Sigmoid colon (tissue), 4 donors: ENCODE measurements at regions not wholly inside any gene's neighbourhood (a gene's known extent, or its start where the extent isn't known, plus 50 kb on each side); places are given as distances from the start of the nearest gene placed in this dataset.

Experiments used
- EP300 ChIP-seq, 4 donors: sonication (generic); formaldehyde crosslinking; IDR thresholded peaks; one replicate each; pipeline ENCODE4 v1.6.1; 2017; ENCODE audit warnings: antibody characterized with exemption in 4 of 4
- POLR2A ChIP-seq, 2 donors: fragments of 450-650 bp; IDR thresholded peaks; one replicate each; pipeline ENCODE4 v1.6.1; 2016; ENCODE audit warnings: antibody characterized with exemption in 2 of 2, mild to moderate bottlenecking in 2 of 2, moderate library complexity in 2 of 2
- POLR2AphosphoS5 ChIP-seq, 4 donors: sonication (generic); formaldehyde crosslinking; IDR thresholded peaks; one replicate each; pipeline ENCODE4 v1.6.1; 2017; ENCODE audit warnings: antibody characterized with exemption in 4 of 4
- TF ChIP-seq, protein P1 (sequence below), 4 experiments: fragments of 450-650 bp in 3 of 4; fragments of 200-600 bp in 1 of 4; IDR thresholded peaks; one replicate each; pipeline ENCODE4 v1.5.1; 2016 to 2019; ENCODE audit warnings: antibody characterized with exemption in 4 of 4, mild to moderate bottlenecking in 3 of 4, moderate library complexity in 2 of 4

DNA sequence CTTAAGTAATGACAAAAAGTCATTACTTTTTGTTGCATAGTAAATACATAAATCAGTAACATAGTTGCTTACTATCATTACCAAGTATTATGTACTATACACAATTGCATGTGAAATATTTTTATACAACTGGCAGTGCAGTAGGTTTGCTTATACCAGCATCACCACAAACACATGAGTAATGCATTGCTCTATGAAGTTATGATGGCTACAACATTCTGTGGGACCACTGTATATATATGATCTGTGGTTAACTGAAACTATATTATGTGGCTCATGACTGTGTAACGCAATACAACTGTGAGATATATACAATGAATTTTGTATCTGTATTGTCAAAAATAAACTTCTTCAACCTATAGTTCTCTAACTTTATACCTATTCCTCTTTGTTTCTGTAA lies 113.7 kb upstream of the RBMS3 start:
- TF ChIP-seq POLR2A (IDR thresholded peaks at IDR 0.05) (no peak), POLR2AphosphoS5 (IDR thresholded peaks at IDR 0.05) (no peak), EP300 (IDR thresholded peaks at IDR 0.05) (no peak)
- TF ChIP-seq, protein P1, sequence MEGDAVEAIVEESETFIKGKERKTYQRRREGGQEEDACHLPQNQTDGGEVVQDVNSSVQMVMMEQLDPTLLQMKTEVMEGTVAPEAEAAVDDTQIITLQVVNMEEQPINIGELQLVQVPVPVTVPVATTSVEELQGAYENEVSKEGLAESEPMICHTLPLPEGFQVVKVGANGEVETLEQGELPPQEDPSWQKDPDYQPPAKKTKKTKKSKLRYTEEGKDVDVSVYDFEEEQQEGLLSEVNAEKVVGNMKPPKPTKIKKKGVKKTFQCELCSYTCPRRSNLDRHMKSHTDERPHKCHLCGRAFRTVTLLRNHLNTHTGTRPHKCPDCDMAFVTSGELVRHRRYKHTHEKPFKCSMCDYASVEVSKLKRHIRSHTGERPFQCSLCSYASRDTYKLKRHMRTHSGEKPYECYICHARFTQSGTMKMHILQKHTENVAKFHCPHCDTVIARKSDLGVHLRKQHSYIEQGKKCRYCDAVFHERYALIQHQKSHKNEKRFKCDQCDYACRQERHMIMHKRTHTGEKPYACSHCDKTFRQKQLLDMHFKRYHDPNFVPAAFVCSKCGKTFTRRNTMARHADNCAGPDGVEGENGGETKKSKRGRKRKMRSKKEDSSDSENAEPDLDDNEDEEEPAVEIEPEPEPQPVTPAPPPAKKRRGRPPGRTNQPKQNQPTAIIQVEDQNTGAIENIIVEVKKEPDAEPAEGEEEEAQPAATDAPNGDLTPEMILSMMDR (IDR thresholded peaks at IDR 0.05), result no peak
